ACC112 (cell line): ENCODE measurements at regions not wholly inside any gene's neighbourhood (a gene's known extent, or its start where the extent isn't known, plus 50 kb on each side); places are given as distances from the start of the nearest gene placed in this dataset.

Experiments used
- H2AFZ ChIP-seq: fragments of 200-600 bp; sonication (generic); one replicate; pipeline ENCODE4 v1.6.0; 2017; ENCODE audit warnings: antibody characterized with exemption, low read length; ENCODE audit not compliant: unreplicated experiment
- H3K27ac ChIP-seq: fragments of 200-600 bp; sonication (generic); 2 replicates; pipeline ENCODE4 v1.5.1; 2014; ENCODE audit warnings: low read depth, mild to moderate bottlenecking, antibody characterized with exemption, low read length, moderate library complexity
- H3K27me3 ChIP-seq: fragments of 200-600 bp; sonication (generic); 2 replicates; pipeline ENCODE4 v1.6.1; 2014; ENCODE audit warnings: mild to moderate bottlenecking, antibody characterized with exemption, low read length, moderate library complexity, mixed read lengths; ENCODE audit not compliant: insufficient read depth
- H3K36me3 ChIP-seq: fragments of 200-600 bp; sonication (generic); 2 replicates; pipeline ENCODE4 v1.6.1; 2016; ENCODE audit warnings: mild to moderate bottlenecking, antibody characterized with exemption, low read length, moderate library complexity, mixed read lengths; ENCODE audit not compliant: insufficient read depth
- H3K4me1 ChIP-seq: fragments of 200-600 bp; sonication (generic); one replicate; pipeline ENCODE4 v1.6.1; 2016; ENCODE audit warnings: low read length, mixed read lengths; ENCODE audit not compliant: insufficient read depth, unreplicated experiment, control insufficient read depth
- H3K4me3 ChIP-seq: fragments of 200-600 bp; sonication (generic); 2 replicates; pipeline ENCODE4 v1.5.1; 2014; ENCODE audit warnings: mild to moderate bottlenecking, low read depth, low read length
- H3K79me2 ChIP-seq: fragments of 200-600 bp; sonication (generic); one replicate; pipeline ENCODE4 v1.6.0; 2016; ENCODE audit warnings: low read length; ENCODE audit not compliant: control insufficient read depth, unreplicated experiment, insufficient read depth

DNA sequence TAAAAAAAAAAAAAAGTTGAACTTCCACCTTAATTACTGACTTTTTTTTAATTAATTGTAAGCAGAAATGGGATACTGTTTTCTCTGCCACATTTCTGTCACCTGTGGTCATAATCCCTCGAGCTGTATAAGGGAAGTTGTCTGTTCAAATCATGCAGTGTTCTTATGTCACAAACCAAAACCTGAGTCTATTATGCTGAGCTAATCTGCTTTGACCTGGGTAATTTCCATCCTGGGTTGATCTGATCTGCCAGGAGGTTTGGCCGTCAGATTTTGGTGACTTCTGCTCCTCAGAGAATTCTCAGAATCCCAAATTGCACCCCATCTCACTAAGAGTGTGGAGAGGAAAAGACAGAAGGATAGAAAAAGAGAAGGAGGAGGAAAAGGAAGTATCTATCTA is 683.1 kb downstream of the KCTD8 start:
- no peak overlapping the region for H3K27ac ChIP-seq
- no peak overlapping the region for H3K4me3 ChIP-seq
- no peak overlapping the region for H2AFZ ChIP-seq
- H3K27me3 ChIP-seq, result no peaks in the 10 kb centered on the region
- no peaks in the 10 kb centered on the region for H3K79me2 ChIP-seq
- H3K36me3 ChIP-seq, result no peaks in the 10 kb centered on the region
- no peaks in the 10 kb centered on the region for H3K4me1 ChIP-seq

- no peaks in the 10 kb centered on the region for H3K36me3 ChIP-seq
- H3K4me1 ChIP-seq, result no peaks in the 10 kb centered on the region
- H3K79me2 ChIP-seq, result no peaks in the 10 kb centered on the region
- no peaks in the 10 kb centered on the region for H3K27me3 ChIP-seq
- H2AFZ ChIP-seq, result no peak overlapping the region
- H3K4me3 ChIP-seq, result no peak overlapping the region
- H3K27ac ChIP-seq, result no peak overlapping the region
Observed at GRCh38 chr4:43766648-43767047, 682.0 kb downstream of the KCTD8 start.

- H3K27me3 ChIP-seq, result no peaks in the 10 kb centered on the region
- H3K4me3 ChIP-seq, result no peak overlapping the region
- H3K4me1 ChIP-seq, result no peaks in the 10 kb centered on the region
- no peaks in the 10 kb centered on the region for H3K36me3 ChIP-seq
- H3K27ac ChIP-seq, result no peak overlapping the region
- H3K79me2 ChIP-seq, result no peaks in the 10 kb centered on the region
- H2AFZ ChIP-seq, result no peak overlapping the region
Observed at GRCh38 chr4:43776371-43776770, 672.2 kb downstream of the KCTD8 start.

DNA sequence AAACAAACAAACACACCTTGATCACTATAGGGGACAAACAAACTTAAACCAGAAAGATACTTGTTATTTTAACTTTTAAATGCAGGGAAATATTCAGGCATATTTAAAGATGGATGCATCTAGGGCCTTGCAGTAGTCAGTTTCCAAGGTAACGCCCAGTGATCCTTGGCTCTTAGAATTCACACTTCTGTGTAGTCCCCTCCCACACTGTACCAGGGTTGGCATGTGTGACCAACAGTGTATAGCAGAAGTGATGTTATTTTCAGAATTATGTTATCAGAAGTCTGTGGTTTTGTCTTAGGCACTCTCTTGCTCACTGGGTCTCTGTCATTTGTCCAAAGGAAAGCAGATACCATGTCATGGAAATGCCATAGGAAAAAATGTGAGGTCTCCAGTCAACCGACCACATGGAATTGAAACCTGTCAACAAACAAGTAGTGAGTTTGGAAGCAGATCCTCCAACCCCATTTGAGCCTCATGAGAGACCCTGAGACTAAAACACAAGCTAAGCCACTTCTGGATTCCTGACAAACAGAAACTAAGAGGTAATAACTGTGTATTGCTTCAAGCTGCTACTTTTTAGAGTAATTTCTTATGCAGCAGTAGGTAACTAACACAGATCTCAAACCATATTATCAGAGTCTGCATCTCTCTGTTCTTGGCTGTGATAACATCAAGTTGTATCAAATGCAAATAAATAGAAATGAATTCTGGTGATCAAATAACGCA is 670.3 kb downstream of the KCTD8 start:
- H3K27me3 ChIP-seq, result no peaks in the 10 kb centered on the region
- no peaks in the 10 kb centered on the region for H3K79me2 ChIP-seq
- H3K4me3 ChIP-seq, result no peak overlapping the region
- no peaks in the 10 kb centered on the region for H3K36me3 ChIP-seq
- H3K4me1 ChIP-seq, result no peaks in the 10 kb centered on the region
- H3K27ac ChIP-seq, result no peak overlapping the region
- no peak overlapping the region for H2AFZ ChIP-seq

- Histone ChIP-seq H2AFZ (no peak overlapping the region), H3K36me3 (no peaks in the 10 kb centered on the region), H3K27me3 (no peaks in the 10 kb centered on the region), H3K27ac (no peak overlapping the region), H3K4me3 (no peak overlapping the region), H3K4me1 (no peaks in the 10 kb centered on the region), H3K79me2 (no peaks in the 10 kb centered on the region)
Observed at GRCh38 chr4:43781125-43781524, 667.5 kb downstream of the KCTD8 start.

GRCh38 chr4:43782391-43782790 is 666.2 kb downstream of the KCTD8 start:
- Histone ChIP-seq H3K27me3 (no peaks in the 10 kb centered on the region), H3K79me2 (no peaks in the 10 kb centered on the region), H3K4me1 (no peaks in the 10 kb centered on the region), H3K27ac (no peak overlapping the region), H2AFZ (no peak overlapping the region), H3K36me3 (no peaks in the 10 kb centered on the region), H3K4me3 (no peak overlapping the region)

DNA sequence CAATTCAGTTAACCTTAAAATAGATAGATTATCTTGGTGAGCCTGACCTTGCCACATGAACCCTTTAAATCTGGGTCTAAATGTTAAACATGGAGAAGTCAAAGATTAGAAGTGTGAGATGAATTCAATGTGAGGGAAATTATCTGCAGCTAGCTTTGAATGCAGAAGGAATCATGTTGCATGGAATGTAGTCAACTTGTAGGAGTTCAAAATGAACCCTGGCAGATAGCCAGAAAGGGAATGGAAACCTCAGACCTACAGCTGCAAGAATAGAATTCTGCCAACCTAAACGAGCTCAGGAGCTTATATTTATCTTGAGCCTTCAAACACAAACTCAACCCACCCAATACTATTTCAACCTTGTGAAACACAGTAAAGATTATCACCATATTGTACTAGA is 632.5 kb downstream of the KCTD8 start:
- Histone ChIP-seq H3K36me3 (no peaks in the 10 kb centered on the region), H3K27ac (no peak overlapping the region), H2AFZ (no peak overlapping the region), H3K4me1 (no peaks in the 10 kb centered on the region), H3K4me3 (no peak overlapping the region), H3K79me2 (no peaks in the 10 kb centered on the region), H3K27me3 (no peaks in the 10 kb centered on the region)

DNA sequence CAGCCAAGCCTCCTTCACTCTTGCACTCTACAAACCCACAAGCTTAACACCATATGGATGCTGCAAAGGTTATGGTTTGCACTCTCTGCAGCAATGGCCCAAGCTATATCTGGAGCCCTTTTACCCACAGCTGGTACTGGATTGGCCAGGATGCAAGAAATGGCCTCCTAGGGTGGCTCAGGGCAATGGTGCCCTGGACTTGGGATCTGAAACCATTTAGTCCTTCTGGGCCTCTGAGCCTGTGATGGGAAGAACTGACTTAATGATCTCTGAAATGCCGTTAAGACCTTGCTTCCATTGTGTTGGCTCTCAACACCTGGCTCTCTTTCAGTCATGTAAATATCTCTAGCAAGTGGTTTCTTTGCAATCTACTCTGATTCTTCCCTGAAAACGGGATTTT is 626.0 kb downstream of the KCTD8 start:
- Histone ChIP-seq H3K27me3 (no peaks in the 10 kb centered on the region), H3K36me3 (no peaks in the 10 kb centered on the region), H2AFZ (no peak overlapping the region), H3K4me1 (no peaks in the 10 kb centered on the region), H3K27ac (no peak overlapping the region), H3K79me2 (no peaks in the 10 kb centered on the region), H3K4me3 (no peak overlapping the region)

DNA sequence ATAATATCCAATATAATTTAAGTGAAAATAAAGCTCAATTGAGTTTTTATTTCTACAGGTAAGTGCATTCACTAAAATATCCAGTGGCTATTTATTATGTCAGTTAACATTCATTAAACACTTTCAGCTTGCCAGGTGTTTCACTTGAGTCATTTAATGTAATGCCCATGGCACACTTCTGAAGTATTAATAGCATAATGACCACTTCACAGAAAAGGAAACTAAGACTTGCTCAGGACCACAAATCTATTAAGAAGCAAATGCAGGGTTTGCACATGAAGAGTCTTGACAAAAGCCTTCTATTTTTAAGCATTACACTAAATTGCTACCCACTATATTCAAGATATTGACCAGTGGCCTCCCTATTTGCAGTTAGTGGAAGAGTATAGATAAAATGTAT is 612.7 kb downstream of the KCTD8 start:
- no peaks in the 10 kb centered on the region for H3K27me3 ChIP-seq
- no peaks in the 10 kb centered on the region for H3K4me1 ChIP-seq
- no peak overlapping the region for H3K4me3 ChIP-seq
- no peaks in the 10 kb centered on the region for H3K36me3 ChIP-seq
- no peaks in the 10 kb centered on the region for H3K79me2 ChIP-seq
- H3K27ac ChIP-seq, result no peak overlapping the region
- no peak overlapping the region for H2AFZ ChIP-seq

DNA sequence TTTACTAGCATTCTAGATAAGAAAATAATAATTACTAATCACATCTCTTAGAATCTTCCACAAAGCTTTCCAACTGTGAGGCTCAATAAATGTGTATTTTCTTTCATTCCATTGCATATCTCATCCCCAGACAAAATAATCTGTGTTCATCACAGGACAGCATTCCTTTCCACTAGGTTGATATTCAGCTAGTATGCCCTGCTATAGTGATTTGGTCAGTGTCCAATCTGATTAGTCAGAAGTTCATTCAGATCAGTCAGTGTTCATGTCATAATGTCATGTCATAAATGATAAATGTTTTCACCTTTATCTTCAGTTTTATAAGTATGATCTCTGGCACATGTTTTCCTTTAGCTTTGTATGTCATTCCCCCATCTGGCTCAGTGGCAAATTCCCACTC is 611.4 kb downstream of the KCTD8 start:
- Histone ChIP-seq H2AFZ (no peak overlapping the region), H3K27ac (no peak overlapping the region), H3K4me1 (no peaks in the 10 kb centered on the region), H3K4me3 (no peak overlapping the region), H3K36me3 (no peaks in the 10 kb centered on the region), H3K27me3 (no peaks in the 10 kb centered on the region), H3K79me2 (no peaks in the 10 kb centered on the region)

DNA sequence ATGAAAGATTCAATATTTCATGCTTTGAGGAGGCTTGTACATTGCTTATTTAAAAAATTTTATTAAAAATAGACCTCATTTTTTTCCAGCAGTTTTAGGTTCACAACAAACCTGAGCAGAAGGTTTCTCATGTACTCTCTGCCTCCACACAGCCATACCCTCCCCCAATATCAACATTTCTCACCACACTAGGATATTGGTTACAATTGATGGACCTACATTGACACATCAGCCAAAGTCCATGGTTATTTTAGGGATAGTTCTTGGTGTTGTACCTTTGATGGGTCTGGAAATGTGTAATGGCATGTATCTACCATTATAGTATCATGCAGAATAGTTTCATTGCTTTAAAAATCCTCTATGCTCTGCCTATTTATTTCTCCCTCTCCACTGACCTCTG is 611.0 kb downstream of the KCTD8 start:
- H3K27ac ChIP-seq, result no peak overlapping the region
- H2AFZ ChIP-seq, result no peak overlapping the region
- H3K36me3 ChIP-seq, result no peaks in the 10 kb centered on the region
- no peaks in the 10 kb centered on the region for H3K79me2 ChIP-seq
- no peaks in the 10 kb centered on the region for H3K27me3 ChIP-seq
- H3K4me1 ChIP-seq, result no peaks in the 10 kb centered on the region
- no peak overlapping the region for H3K4me3 ChIP-seq
